OCI-LY7 (cell line): ENCODE measurements at regions not wholly inside any gene's neighbourhood (a gene's known extent, or its start where the extent isn't known, plus 50 kb on each side); places are given as distances from the start of the nearest gene placed in this dataset.

Source experiments
- BruUV-seq: library from RNA; stranded (reverse); fragments of 400-500 nt; replicated peaks from 2 replicates; lab custom pipeline; 2021; lab: Mats Ljungman, UMichigan
- CTCF ChIA-PET: fragments of 300-600 bp; sonication (Branson Sonifier 250); formaldehyde crosslinking; loops from one replicate; lab custom pipeline; 2022; ENCODE audit warnings: antibody characterized with exemption; ENCODE audit not compliant: unreplicated experiment; lab: Charles Lee
- POLR2A ChIA-PET: fragments of 300-600 bp; sonication (Branson Sonifier 250); formaldehyde crosslinking; loops from one replicate; lab custom pipeline; 2022; ENCODE audit warnings: antibody characterized with exemption; lab: Charles Lee
- DNase-seq: peaks from one replicate; pipeline ENCODE4 v3.0.0-alpha.2; 2015; ENCODE audit warnings: low spot score
- H2AFZ ChIP-seq: fragments of 200-600 bp; sonication (generic), shearing (Covaris generic); 2 replicates; pipeline ENCODE4 v1.6.1; 2014; ENCODE audit warnings: mild to moderate bottlenecking, antibody characterized with exemption, low read length, moderate library complexity
- H3K27ac ChIP-seq: fragments of 200-600 bp; sonication (generic); 2 replicates; pipeline ENCODE4 v1.5.1; 2014; ENCODE audit warnings: mixed run types, low read depth, mild to moderate bottlenecking, moderate library complexity, low read length, inconsistent platforms; ENCODE audit not compliant: poor library complexity, severe bottlenecking
- H3K36me3 ChIP-seq: fragments of 200-600 bp; sonication (generic); 2 replicates; pipeline ENCODE4 v1.6.1; 2014; ENCODE audit warnings: mild to moderate bottlenecking, antibody characterized with exemption, low read length, moderate library complexity, mixed read lengths; ENCODE audit not compliant: insufficient read depth
- H3K4me1 ChIP-seq: fragments of 200-600 bp; sonication (generic); 2 replicates; pipeline ENCODE4 v1.5.1; 2014; ENCODE audit warnings: mild to moderate bottlenecking, low read length; ENCODE audit not compliant: insufficient read depth, poor library complexity, severe bottlenecking
- H3K4me2 ChIP-seq: fragments of 200-600 bp; sonication (generic); 2 replicates; pipeline ENCODE4 v1.6.1; 2014; ENCODE audit warnings: mild to moderate bottlenecking, low read length
- H3K4me3 ChIP-seq: fragments of 200-600 bp; sonication (generic); 2 replicates; pipeline ENCODE4 v1.5.1; 2014; ENCODE audit warnings: mild to moderate bottlenecking, low read depth, low read length; ENCODE audit not compliant: poor library complexity, severe bottlenecking
- H3K79me2 ChIP-seq: fragments of 200-600 bp; sonication (generic); 2 replicates; pipeline ENCODE4 v1.6.1; 2016; ENCODE audit warnings: low read depth, mild to moderate bottlenecking, low read length, moderate library complexity, mixed read lengths; ENCODE audit not compliant: insufficient read depth
- H3K9me2 ChIP-seq: fragments of 200-600 bp; sonication (generic); 2 replicates; pipeline ENCODE4 v1.6.1; 2016; ENCODE audit warnings: mild to moderate bottlenecking, low read length, mixed read lengths; ENCODE audit not compliant: insufficient read depth
- H3K9me3 ChIP-seq: fragments of 200-600 bp; sonication (generic); 2 replicates; pipeline ENCODE4 v1.6.1; 2014; ENCODE audit warnings: mild to moderate bottlenecking, mixed run types, low read length, mixed read lengths
- H4K20me1 ChIP-seq: fragments of 200-600 bp; sonication (generic); 2 replicates; pipeline ENCODE4 v1.6.1; 2014; ENCODE audit warnings: mild to moderate bottlenecking, antibody characterized with exemption, low read length, moderate library complexity, mixed read lengths; ENCODE audit not compliant: insufficient read depth
- CTCF ChIP-seq: fragments of 200-600 bp; sonication (generic); conservative IDR thresholded peaks from 2 replicates; pipeline ENCODE4 v1.5.1; 2014; ENCODE audit warnings: mild to moderate bottlenecking, antibody characterized with exemption, low read length, moderate library complexity, mixed read lengths
- EZH2phosphoT487 ChIP-seq: fragments of 200-600 bp; sonication (generic); IDR thresholded peaks from 2 replicates; pipeline ENCODE4 v1.6.1; 2018; ENCODE audit warnings: low read depth, borderline replicate concordance, mild to moderate bottlenecking, mixed run types, antibody characterized with exemption, low read length, moderate library complexity, mixed read lengths
- intact Hi-C: fragments of 100-400 bp; cut with micrococcal nuclease; formaldehyde crosslinking; loops from one replicate; pipeline ENCODE4 v1.10.0; 2022; ENCODE audit not compliant: unreplicated experiment

GRCh38 chr10:110437351-110437605, 60.4 kb upstream of the DUSP5 start:
- intact Hi-C loops = no loop called here
- no peak overlapping the region for H3K4me3 ChIP-seq
- DNase-seq = no peak
- H2AFZ ChIP-seq = peak overlapping the region; percentile 67
- ChIA-PET CTCF (no interaction called here), POLR2A (interaction anchor here (0.9 kb wide), 1 partner anchor 18 kb away, joined by 3 read pairs; no protein-coding TSS in a partner anchor)
- peaks cover 4% of the 10 kb centered on the region; the same call in 1 of the 2 replicates for H3K9me3 ChIP-seq
- H3K4me2 ChIP-seq = peak overlapping the region; percentile 52
- peaks cover 33% of the 10 kb centered on the region for H3K4me1 ChIP-seq
- H4K20me1 ChIP-seq = no peaks in the 10 kb centered on the region
- no peaks in the 10 kb centered on the region for H3K36me3 ChIP-seq
- no peaks in the 10 kb centered on the region; the same call in 1 of the 2 replicates for H3K79me2 ChIP-seq
- BruUV-seq = no TSS peak
- peak overlapping the region; percentile 5 for H3K27ac ChIP-seq
- TF ChIP-seq EZH2phosphoT487 (no peak), CTCF (no peak)
- no peaks in the 10 kb centered on the region for H3K9me2 ChIP-seq

- no TSS peak for BruUV-seq
- Histone ChIP-seq H3K9me2 (no peaks in the 10 kb centered on the region), H4K20me1 (no peaks in the 10 kb centered on the region), H3K79me2 (no peaks in the 10 kb centered on the region; the same call in 1 of the 2 replicates), H3K9me3 (peaks cover 4% of the 10 kb centered on the region; the same call in 1 of the 2 replicates), H3K4me3 (no peak overlapping the region), H2AFZ (peak overlapping the region; percentile 67), H3K4me2 (peak overlapping the region; percentile 52), H3K4me1 (peaks cover 34% of the 10 kb centered on the region), H3K27ac (peak overlapping the region; percentile 5), H3K36me3 (no peaks in the 10 kb centered on the region)
- peak; percentile 57 for DNase-seq
- CTCF ChIA-PET = no interaction called here
- intact Hi-C loops = no loop called here
- TF ChIP-seq CTCF = no peak
- no peak for TF ChIP-seq EZH2phosphoT487
- POLR2A ChIA-PET = interaction anchor here (0.8 to 0.9 kb wide), 2 partner anchors 16 to 17 kb away, joined by 3 read pairs; no protein-coding TSS in a partner anchor
Measured at GRCh38 chr10:110437761-110438341, 59.9 kb upstream of the DUSP5 start.

GRCh38 chr10:110442746-110443145, 55.0 kb upstream of the DUSP5 start:
- Histone ChIP-seq H4K20me1 (no peaks in the 10 kb centered on the region), H3K4me3 (no peak overlapping the region), H3K4me2 (no peak overlapping the region), H3K9me2 (no peaks in the 10 kb centered on the region), H2AFZ (no peak overlapping the region), H3K36me3 (no peaks in the 10 kb centered on the region), H3K9me3 (no peaks in the 10 kb centered on the region), H3K79me2 (no peaks in the 10 kb centered on the region; the same call in 1 of the 2 replicates), H3K27ac (no peak overlapping the region), H3K4me1 (peaks cover 27% of the 10 kb centered on the region)
- no peak for TF ChIP-seq CTCF
- TF ChIP-seq EZH2phosphoT487 = no peak
- intact Hi-C loops = loop anchor here (2.0 to 5.0 kb wide), 2 partner anchors 28 to 85 kb away; no protein-coding TSS in a partner anchor
- DNase-seq = no peak
- BruUV-seq = no TSS peak
- POLR2A ChIA-PET = interaction anchor here (0.8 to 3.0 kb wide), 7 partner anchors 9 to 89 kb away, joined by 3 to 11 read pairs (median 3); no protein-coding TSS in a partner anchor
- CTCF ChIA-PET = no interaction called here
